ENCODE measurements at regions not wholly inside any gene's neighbourhood (a gene's known extent, or its start where the extent isn't known, plus 50 kb on each side); places are given as distances from the start of the nearest gene placed in this dataset.

DNA sequence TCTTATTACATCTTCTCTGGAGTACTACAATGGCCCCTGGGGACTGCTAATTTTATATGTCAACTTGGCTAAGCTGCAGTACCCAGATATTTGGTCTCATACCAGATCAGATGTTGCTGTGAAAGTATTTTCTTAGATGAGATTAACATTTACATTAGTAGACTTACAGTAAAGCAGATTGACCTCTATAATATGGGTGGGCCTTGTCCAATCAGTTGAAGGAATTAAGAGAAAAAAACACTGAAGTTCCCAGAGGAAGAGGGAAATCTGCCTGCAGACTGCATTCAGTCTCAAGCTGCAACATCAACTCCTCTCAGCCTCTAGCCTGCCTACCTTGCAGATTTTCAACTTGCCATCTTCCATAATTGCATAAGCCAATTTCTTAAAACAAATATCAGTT, 430.1 kb downstream of the MED13L start:
- Histone ChIP-seq H3K9ac (no peak overlapping the region), H3K79me2 (ENCODE audit: insufficient read depth) (no peaks in the 10 kb centered on the region), H3F3A (replicated peaks; ENCODE audit: insufficient read depth) (no peaks in the 10 kb centered on the region), H3K4me3 (ENCODE audit: low read depth in 2 of 2, low read length in 1 of 2) (no peak overlapping the region), H3K4me2 (no peak overlapping the region), H3K27me3 (ENCODE audit: insufficient read depth) (no peaks in the 10 kb centered on the region), H3K4me1 (ENCODE audit: control insufficient read depth in 1 of 2, insufficient read depth in 2 of 2, low read depth in 1 of 2, low read length in 1 of 2) (no peaks in the 10 kb centered on the region), H3K27ac (ENCODE audit: low read depth in 2 of 2, low read length in 1 of 2) (no peak overlapping the region), H3K9me2 (no peaks in the 10 kb centered on the region), H3K36me3 (replicated peaks in 1 of 2; ENCODE audit: control insufficient read depth in 1 of 2, insufficient read depth in 2 of 2, low read length in 1 of 2) (no peaks in the 10 kb centered on the region), H4K20me1 (ENCODE audit: insufficient read depth) (no peaks in the 10 kb centered on the region), H2AFZ (ENCODE audit: low read depth) (no peak overlapping the region), H3K9me3 (no peaks in the 10 kb centered on the region)
- DNase-seq: no peak
- CTCF ChIA-PET: no interaction called here
- POLR2A ChIA-PET: no interaction called here
- TF ChIP-seq, protein P1, sequence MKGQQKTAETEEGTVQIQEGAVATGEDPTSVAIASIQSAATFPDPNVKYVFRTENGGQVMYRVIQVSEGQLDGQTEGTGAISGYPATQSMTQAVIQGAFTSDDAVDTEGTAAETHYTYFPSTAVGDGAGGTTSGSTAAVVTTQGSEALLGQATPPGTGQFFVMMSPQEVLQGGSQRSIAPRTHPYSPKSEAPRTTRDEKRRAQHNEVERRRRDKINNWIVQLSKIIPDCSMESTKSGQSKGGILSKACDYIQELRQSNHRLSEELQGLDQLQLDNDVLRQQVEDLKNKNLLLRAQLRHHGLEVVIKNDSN (IDR thresholded peaks at IDR 0.05; ENCODE audit: borderline replicate concordance, low read depth): no peak
- no peak for TF ChIP-seq RFX5 (IDR thresholded peaks at IDR 0.05; ENCODE audit: low read length)
- TF ChIP-seq JUND (IDR thresholded peaks at IDR 0.05): no peak
- no peak for TF ChIP-seq GABPA (IDR thresholded peaks at IDR 0.05; ENCODE audit: low read depth)
- TF ChIP-seq, protein P2, sequence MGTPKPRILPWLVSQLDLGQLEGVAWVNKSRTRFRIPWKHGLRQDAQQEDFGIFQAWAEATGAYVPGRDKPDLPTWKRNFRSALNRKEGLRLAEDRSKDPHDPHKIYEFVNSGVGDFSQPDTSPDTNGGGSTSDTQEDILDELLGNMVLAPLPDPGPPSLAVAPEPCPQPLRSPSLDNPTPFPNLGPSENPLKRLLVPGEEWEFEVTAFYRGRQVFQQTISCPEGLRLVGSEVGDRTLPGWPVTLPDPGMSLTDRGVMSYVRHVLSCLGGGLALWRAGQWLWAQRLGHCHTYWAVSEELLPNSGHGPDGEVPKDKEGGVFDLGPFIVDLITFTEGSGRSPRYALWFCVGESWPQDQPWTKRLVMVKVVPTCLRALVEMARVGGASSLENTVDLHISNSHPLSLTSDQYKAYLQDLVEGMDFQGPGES (IDR thresholded peaks at IDR 0.05; ENCODE audit: low read depth, low read length): no peak
- TF ChIP-seq ZBTB33 (IDR thresholded peaks at IDR 0.05; ENCODE audit: borderline replicate concordance, low read depth): no peak
- no peak for TF ChIP-seq SIN3A (IDR thresholded peaks at IDR 0.05; ENCODE audit: borderline replicate concordance, low read depth, low read length)
- no peak for TF ChIP-seq POLR2AphosphoS5 (IDR thresholded peaks at IDR 0.05; ENCODE audit: low read depth, low read length)
- TF ChIP-seq, protein P3, sequence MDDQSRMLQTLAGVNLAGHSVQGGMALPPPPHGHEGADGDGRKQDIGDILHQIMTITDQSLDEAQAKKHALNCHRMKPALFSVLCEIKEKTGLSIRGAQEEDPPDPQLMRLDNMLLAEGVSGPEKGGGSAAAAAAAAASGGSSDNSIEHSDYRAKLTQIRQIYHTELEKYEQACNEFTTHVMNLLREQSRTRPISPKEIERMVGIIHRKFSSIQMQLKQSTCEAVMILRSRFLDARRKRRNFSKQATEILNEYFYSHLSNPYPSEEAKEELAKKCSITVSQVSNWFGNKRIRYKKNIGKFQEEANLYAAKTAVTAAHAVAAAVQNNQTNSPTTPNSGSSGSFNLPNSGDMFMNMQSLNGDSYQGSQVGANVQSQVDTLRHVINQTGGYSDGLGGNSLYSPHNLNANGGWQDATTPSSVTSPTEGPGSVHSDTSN (IDR thresholded peaks at IDR 0.05): no peak
- TF ChIP-seq FOSL2 (IDR thresholded peaks at IDR 0.05; ENCODE audit: borderline replicate concordance, low read depth): no peak
- TF ChIP-seq ELF1 (IDR thresholded peaks at IDR 0.05): no peak
- TF ChIP-seq SMC3 (IDR thresholded peaks at IDR 0.05; ENCODE audit: low read depth, low read length): no peak
- TF ChIP-seq CTCF (IDR thresholded peaks at IDR 0.05): no peak
- no peak for TF ChIP-seq NRF1 (IDR thresholded peaks at IDR 0.05; ENCODE audit: low read depth, low read length)

All from SK-N-SH (cell line).